ENCODE measurements at regions not wholly inside any gene's neighbourhood (a gene's known extent, or its start where the extent isn't known, plus 50 kb on each side); places are given as distances from the start of the nearest gene placed in this dataset.

- no peak for TF ChIP-seq ZNF133 (tag by site-specific recombination; IDR thresholded peaks at IDR 0.05)
- no peak for TF ChIP-seq ZNF350 (tag by site-specific recombination; IDR thresholded peaks at IDR 0.05)
- 0 out of 2 replicates have a peak, but pooled peaks have one; percentile 35 for TF ChIP-seq ZSCAN30 (tag by site-specific recombination; IDR thresholded peaks at IDR 0.05)
- TF ChIP-seq, protein P1, sequence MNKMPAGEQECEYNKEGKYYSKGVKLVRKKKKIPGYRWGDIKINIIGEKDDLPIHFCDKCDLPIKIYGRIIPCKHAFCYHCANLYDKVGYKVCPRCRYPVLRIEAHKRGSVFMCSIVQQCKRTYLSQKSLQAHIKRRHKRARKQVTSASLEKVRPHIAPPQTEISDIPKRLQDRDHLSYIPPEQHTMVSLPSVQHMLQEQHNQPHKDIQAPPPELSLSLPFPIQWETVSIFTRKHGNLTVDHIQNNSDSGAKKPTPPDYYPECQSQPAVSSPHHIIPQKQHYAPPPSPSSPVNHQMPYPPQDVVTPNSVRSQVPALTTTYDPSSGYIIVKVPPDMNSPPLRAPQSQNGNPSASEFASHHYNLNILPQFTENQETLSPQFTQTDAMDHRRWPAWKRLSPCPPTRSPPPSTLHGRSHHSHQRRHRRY (tag by site-specific recombination; IDR thresholded peaks at IDR 0.05) = no peak
- TF ChIP-seq ZNF37A (tag by site-specific recombination; IDR thresholded peaks at IDR 0.05) = no peak
- peak; percentile 75 for TF ChIP-seq WT1 (tag by site-specific recombination; IDR thresholded peaks at IDR 0.05)
- no peak for TF ChIP-seq ZNF558 (tag by site-specific recombination; IDR thresholded peaks at IDR 0.05)
- no peak for TF ChIP-seq BCL11A (tag by site-specific recombination; IDR thresholded peaks at IDR 0.05; ENCODE audit: low read depth)
- no peak for TF ChIP-seq ZSCAN23 (tag by site-specific recombination; IDR thresholded peaks at IDR 0.05)
- TF ChIP-seq ZSCAN4 (tag by site-specific recombination; IDR thresholded peaks at IDR 0.05) = no peak
- TF ChIP-seq HOXD13 (CRISPR knock-in tag; IDR thresholded peaks at IDR 0.05; ENCODE audit: borderline replicate concordance) = peak; percentile 57; the same call in 1 of the 2 replicates
- TF ChIP-seq, protein P2, sequence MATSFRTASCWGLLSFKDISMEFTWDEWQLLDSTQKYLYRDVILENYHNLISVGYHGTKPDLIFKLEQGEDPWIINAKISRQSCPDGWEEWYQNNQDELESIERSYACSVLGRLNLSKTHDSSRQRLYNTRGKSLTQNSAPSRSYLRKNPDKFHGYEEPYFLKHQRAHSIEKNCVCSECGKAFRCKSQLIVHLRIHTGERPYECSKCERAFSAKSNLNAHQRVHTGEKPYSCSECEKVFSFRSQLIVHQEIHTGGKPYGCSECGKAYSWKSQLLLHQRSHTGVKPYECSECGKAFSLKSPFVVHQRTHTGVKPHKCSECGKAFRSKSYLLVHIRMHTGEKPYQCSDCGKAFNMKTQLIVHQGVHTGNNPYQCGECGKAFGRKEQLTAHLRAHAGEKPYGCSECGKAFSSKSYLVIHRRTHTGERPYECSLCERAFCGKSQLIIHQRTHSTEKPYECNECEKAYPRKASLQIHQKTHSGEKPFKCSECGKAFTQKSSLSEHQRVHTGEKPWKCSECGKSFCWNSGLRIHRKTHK (tag by site-specific recombination; IDR thresholded peaks at IDR 0.05) = no peak
- TF ChIP-seq ZBTB20 (tag by site-specific recombination; IDR thresholded peaks at IDR 0.05) = no peak
- no peak for TF ChIP-seq ZNF777 (tag by site-specific recombination; IDR thresholded peaks at IDR 0.05; ENCODE audit: borderline replicate concordance)
- TF ChIP-seq ZNF548 (tag by site-specific recombination; IDR thresholded peaks at IDR 0.05) = no peak
- TF ChIP-seq ZNF324 (tag by site-specific recombination; IDR thresholded peaks at IDR 0.05) = no peak
- no peak for TF ChIP-seq MEIS1 (CRISPR knock-in tag; IDR thresholded peaks at IDR 0.05; ENCODE audit: borderline replicate concordance)
- TF ChIP-seq IKZF3 (tag by site-specific recombination; IDR thresholded peaks at IDR 0.05) = 0 out of 2 replicates have a peak, but pooled peaks have one; percentile 25
- TF ChIP-seq ZNF843 (tag by site-specific recombination; IDR thresholded peaks at IDR 0.05) = peak; percentile 84
- peak; percentile 48; the same call in 1 of the 2 replicates for TF ChIP-seq ZNF335 (tag by site-specific recombination; conservative IDR thresholded peaks at IDR 0.05)
- TF ChIP-seq, protein P3, sequence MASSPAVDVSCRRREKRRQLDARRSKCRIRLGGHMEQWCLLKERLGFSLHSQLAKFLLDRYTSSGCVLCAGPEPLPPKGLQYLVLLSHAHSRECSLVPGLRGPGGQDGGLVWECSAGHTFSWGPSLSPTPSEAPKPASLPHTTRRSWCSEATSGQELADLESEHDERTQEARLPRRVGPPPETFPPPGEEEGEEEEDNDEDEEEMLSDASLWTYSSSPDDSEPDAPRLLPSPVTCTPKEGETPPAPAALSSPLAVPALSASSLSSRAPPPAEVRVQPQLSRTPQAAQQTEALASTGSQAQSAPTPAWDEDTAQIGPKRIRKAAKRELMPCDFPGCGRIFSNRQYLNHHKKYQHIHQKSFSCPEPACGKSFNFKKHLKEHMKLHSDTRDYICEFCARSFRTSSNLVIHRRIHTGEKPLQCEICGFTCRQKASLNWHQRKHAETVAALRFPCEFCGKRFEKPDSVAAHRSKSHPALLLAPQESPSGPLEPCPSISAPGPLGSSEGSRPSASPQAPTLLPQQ (tag by site-specific recombination; IDR thresholded peaks at IDR 0.05) = 0 out of 2 replicates have a peak, but pooled peaks have one; percentile 31
- no peak for TF ChIP-seq ZNF248 (tag by site-specific recombination; IDR thresholded peaks at IDR 0.05)
- TF ChIP-seq PRDM1 (tag by site-specific recombination; IDR thresholded peaks at IDR 0.05) = no peak
- no peak for TF ChIP-seq ZNF529 (tag by site-specific recombination; IDR thresholded peaks at IDR 0.05; ENCODE audit: insufficient replicate concordance)
- no peak for TF ChIP-seq ZNF394 (tag by site-specific recombination; IDR thresholded peaks at IDR 0.05; ENCODE audit: borderline replicate concordance)
- no peak for TF ChIP-seq ZNF776 (tag by site-specific recombination; IDR thresholded peaks at IDR 0.05; ENCODE audit: borderline replicate concordance)
- 0 out of 2 replicates have a peak, but pooled peaks have one; percentile 23 for TF ChIP-seq KLF10 (tag by site-specific recombination; IDR thresholded peaks at IDR 0.05)
- TF ChIP-seq KLF8 (tag by site-specific recombination; IDR thresholded peaks at IDR 0.05) = 0 out of 2 replicates have a peak, but pooled peaks have one; percentile 14
- TF ChIP-seq, protein P4, sequence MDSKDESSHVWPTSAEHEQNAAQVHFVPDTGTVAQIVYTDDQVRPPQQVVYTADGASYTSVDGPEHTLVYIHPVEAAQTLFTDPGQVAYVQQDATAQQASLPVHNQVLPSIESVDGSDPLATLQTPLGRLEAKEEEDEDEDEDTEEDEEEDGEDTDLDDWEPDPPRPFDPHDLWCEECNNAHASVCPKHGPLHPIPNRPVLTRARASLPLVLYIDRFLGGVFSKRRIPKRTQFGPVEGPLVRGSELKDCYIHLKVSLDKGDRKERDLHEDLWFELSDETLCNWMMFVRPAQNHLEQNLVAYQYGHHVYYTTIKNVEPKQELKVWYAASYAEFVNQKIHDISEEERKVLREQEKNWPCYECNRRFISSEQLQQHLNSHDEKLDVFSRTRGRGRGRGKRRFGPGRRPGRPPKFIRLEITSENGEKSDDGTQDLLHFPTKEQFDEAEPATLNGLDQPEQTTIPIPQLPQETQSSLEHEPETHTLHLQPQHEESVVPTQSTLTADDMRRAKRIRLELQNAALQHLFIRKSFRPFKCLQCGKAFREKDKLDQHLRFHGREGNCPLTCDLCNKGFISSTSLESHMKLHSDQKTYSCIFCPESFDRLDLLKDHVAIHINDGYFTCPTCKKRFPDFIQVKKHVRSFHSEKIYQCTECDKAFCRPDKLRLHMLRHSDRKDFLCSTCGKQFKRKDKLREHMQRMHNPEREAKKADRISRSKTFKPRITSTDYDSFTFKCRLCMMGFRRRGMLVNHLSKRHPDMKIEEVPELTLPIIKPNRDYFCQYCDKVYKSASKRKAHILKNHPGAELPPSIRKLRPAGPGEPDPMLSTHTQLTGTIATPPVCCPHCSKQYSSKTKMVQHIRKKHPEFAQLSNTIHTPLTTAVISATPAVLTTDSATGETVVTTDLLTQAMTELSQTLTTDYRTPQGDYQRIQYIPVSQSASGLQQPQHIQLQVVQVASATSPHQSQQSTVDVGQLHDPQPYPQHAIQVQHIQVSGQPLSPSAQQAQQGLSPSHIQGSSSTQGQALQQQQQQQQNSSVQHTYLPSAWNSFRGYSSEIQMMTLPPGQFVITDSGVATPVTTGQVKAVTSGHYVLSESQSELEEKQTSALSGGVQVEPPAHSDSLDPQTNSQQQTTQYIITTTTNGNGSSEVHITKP (tag by site-specific recombination; IDR thresholded peaks at IDR 0.05) = peak; percentile 92
- TF ChIP-seq ZNF175 (tag by site-specific recombination; IDR thresholded peaks at IDR 0.05) = no peak
- no peak for TF ChIP-seq ZNF16 (tag by site-specific recombination; IDR thresholded peaks at IDR 0.05; ENCODE audit: low read depth)
Observed at GRCh38 chr3:139292711-139293664, 50.8 kb upstream of the MRPS22 start (continued).
